ENCODE measurements at regions not wholly inside any gene's neighbourhood (a gene's known extent, or its start where the extent isn't known, plus 50 kb on each side); places are given as distances from the start of the nearest gene placed in this dataset.

- no peak for DNase-seq (ENCODE audit: low spot score)
- no peak overlapping the region for H3K27ac ChIP-seq
- CTCF ChIA-PET: no interaction called here
- TF ChIP-seq, protein P1, sequence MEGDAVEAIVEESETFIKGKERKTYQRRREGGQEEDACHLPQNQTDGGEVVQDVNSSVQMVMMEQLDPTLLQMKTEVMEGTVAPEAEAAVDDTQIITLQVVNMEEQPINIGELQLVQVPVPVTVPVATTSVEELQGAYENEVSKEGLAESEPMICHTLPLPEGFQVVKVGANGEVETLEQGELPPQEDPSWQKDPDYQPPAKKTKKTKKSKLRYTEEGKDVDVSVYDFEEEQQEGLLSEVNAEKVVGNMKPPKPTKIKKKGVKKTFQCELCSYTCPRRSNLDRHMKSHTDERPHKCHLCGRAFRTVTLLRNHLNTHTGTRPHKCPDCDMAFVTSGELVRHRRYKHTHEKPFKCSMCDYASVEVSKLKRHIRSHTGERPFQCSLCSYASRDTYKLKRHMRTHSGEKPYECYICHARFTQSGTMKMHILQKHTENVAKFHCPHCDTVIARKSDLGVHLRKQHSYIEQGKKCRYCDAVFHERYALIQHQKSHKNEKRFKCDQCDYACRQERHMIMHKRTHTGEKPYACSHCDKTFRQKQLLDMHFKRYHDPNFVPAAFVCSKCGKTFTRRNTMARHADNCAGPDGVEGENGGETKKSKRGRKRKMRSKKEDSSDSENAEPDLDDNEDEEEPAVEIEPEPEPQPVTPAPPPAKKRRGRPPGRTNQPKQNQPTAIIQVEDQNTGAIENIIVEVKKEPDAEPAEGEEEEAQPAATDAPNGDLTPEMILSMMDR (conservative IDR thresholded peaks at IDR 0.05; ENCODE audit: low read depth): no peak
- POLR2A ChIA-PET (ENCODE audit: low non-redundant PET): no interaction called here
These were observed 459.0 kb upstream of the ATP2B1 start for GRCh38 chr12:90167518-90168208.

DNA sequence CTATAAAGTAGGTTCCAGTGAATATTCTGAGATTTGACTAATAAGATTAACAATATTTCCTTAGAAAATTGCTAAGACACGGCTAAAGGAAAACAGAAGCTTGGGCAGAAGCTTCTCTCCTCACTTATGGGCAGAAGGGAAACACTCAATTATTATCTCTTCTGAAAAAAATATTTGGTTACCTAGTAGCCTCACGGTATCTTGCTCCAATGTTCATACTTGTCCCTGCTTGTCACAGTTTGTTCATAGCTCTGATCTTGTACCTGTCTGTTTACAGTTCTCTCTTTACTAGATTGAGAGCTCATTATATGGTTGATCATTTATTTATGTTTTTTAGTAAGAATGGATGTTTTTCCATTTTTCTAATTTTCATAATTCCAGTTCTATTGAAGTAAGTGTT lies 458.0 kb upstream of the ATP2B1 start:
- H3K27ac ChIP-seq: no peak overlapping the region
- TF ChIP-seq, protein P1 (conservative IDR thresholded peaks at IDR 0.05; ENCODE audit: low read depth): no peak
- POLR2A ChIA-PET (ENCODE audit: low non-redundant PET): interaction anchor here (0.5 kb wide), 1 partner anchor 566 kb away, joined by 8 read pairs; no protein-coding TSS in a partner anchor
- no peak for DNase-seq (ENCODE audit: low spot score)
- CTCF ChIA-PET: interaction anchor here (0.5 kb wide), 1 partner anchor 27 kb away, joined by 3 read pairs; no protein-coding TSS in a partner anchor

DNA sequence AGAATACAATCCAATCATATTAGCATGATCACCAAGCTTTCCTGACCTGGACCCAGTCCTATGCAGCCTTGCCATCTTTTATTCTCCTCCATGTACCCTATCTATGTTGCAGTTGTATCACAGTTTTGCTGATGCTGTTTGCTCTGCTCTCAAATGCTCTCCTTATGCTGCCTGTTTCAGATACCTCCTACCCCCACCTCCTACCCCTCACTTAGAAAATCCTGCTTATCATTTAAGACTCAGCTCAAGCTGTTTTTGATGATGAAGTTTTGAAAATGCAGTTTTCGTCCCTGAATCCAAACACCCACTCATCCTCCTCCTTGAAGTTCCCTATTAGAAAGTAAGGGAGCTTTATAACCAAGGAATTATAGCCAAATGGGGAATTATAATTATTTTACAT lies 457.4 kb upstream of the ATP2B1 start:
- no peak overlapping the region for H3K27ac ChIP-seq
- no peak for DNase-seq (ENCODE audit: low spot score)
- CTCF ChIA-PET: no interaction called here
- TF ChIP-seq, protein P1 (conservative IDR thresholded peaks at IDR 0.05; ENCODE audit: low read depth): no peak
- POLR2A ChIA-PET (ENCODE audit: low non-redundant PET): no interaction called here

DNA sequence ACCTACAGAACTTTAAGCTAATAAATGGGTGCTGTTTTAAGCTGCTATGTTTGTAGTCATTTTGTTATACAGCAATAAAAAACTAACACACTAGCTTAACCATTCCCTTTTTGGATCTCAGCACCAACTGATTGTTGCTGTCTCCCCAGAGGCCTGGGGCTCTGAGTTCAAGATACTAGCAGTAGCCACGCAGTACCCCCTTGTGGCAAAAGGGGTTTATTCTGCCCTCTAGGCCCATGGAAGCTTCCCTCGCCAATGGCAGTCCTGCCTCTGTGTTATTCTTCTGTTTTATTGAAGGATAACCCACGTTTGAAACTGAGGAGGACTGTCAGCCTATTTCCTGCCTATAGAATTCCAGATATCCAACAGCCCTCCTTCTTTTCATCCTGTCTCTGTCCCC lies 455.3 kb upstream of the ATP2B1 start:
- TF ChIP-seq, protein P1 (conservative IDR thresholded peaks at IDR 0.05; ENCODE audit: low read depth): no peak
- CTCF ChIA-PET: no interaction called here
- POLR2A ChIA-PET (ENCODE audit: low non-redundant PET): no interaction called here
- no peak for DNase-seq (ENCODE audit: low spot score)
- no peak overlapping the region for H3K27ac ChIP-seq

- ChIA-PET CTCF (no interaction called here), POLR2A (ENCODE audit: low non-redundant PET) (no interaction called here)
- H3K27ac ChIP-seq: no peak overlapping the region
- TF ChIP-seq, protein P1 (conservative IDR thresholded peaks at IDR 0.05; ENCODE audit: low read depth): no peak
- no peak for DNase-seq (ENCODE audit: low spot score)
These were observed 445.2 kb upstream of the ATP2B1 start for GRCh38 chr12:90153827-90154226.

GRCh38 chr12:90152897-90153624 lies 444.4 kb upstream of the ATP2B1 start:
- ChIA-PET POLR2A (ENCODE audit: low non-redundant PET) (no interaction called here), CTCF (interaction anchor here (0.6 kb wide), 1 partner anchor 51 kb away, joined by 4 read pairs; no protein-coding TSS in a partner anchor)
- no peak overlapping the region for H3K27ac ChIP-seq
- DNase-seq (ENCODE audit: low spot score): no peak
- TF ChIP-seq, protein P1 (conservative IDR thresholded peaks at IDR 0.05; ENCODE audit: low read depth): no peak
